ENCODE measurements at regions not wholly inside any gene's neighbourhood (a gene's known extent, or its start where the extent isn't known, plus 50 kb on each side); places are given as distances from the start of the nearest gene placed in this dataset.
"Not testable (repeated sequence)": the region's sequence is repeated elsewhere in the genome, so short reads cannot be mapped to it uniquely, and the experiment has no call there.

DNA sequence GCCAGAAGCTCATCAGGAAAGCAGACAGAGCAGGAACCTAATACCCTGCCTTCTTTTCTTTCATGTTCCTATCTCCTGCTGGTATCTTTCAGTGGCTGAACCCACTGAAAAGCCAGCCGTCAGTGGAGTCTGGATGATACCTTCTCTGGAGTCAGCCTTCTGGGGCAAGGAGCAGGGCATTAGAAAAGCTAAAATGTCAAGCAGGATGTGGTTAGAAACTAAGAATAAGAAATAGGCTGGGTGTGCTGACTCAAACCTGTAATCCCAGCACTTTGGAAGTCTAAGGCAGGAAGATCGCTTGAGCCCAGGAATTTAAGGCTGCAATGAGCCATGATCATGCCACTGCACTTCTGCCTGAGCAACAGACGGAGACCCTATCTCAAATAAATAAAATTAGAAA, 642.0 kb upstream of the FSHR start:
- Mint-ChIP-seq H3K27me3 (no peaks in the 10 kb centered on the region), H3K36me3 (no peaks in the 10 kb centered on the region), H3K4me1 (ENCODE audit: low read depth) (no peaks in the 10 kb centered on the region), H3K4me3 (no peak overlapping the region), H3K9me3 (peaks cover 5% of the 10 kb centered on the region), H3K27ac (no peak overlapping the region)
- POLR2A ChIA-PET = no interaction called here
- intact Hi-C loops (cut with micrococcal nuclease) = no loop called here
- CTCF ChIA-PET = no interaction called here
- DNase-seq = no peak

DNA sequence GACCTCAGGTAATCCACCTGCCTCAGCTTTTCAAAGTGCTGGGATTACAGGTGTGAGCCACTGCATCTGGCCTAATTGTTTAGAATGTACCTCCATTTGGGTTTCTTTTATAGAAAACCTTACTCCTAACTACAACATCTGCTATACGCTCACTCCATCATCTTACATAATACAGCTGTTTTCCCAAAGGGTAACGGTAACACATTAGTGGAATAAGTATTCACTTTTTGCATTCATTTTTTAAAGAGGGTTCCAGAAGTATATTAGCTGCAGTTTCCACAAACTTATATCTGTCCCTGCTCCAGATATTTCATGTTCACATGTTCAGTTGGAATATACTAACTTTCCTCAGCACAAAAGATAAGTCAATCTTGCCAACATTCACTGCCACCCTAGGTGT, 640.1 kb upstream of the FSHR start:
- H3K36me3 Mint-ChIP-seq = no peaks in the 10 kb centered on the region
- no peaks in the 10 kb centered on the region for H3K27me3 Mint-ChIP-seq
- POLR2A ChIA-PET = no interaction called here
- H3K4me1 Mint-ChIP-seq (ENCODE audit: low read depth) = no peaks in the 10 kb centered on the region
- H3K27ac Mint-ChIP-seq = no peak overlapping the region
- CTCF ChIA-PET = no interaction called here
- peaks cover 2% of the 10 kb centered on the region for H3K9me3 Mint-ChIP-seq
- H3K4me3 Mint-ChIP-seq = no peak overlapping the region
- intact Hi-C loops (cut with micrococcal nuclease) = no loop called here
- DNase-seq = no peak

DNA sequence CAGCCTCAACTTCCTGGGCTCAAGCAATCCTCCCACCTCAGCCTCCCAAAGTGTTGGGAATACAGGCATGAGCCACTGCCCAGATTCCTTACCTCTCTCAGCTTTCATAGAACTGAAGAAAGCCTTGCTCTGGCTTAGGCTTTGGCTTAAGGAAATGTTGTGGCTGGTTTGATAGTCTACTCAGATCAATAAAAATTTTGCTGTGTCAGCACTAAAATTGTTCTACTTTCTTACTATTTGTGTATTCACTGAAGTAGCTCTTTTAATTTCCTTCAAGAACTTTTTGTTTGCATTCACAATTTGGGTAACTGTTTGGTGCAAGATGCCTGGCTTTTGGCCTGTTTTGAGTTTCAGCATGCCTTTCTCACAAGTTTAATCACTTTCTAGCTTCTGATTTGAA, 634.0 kb upstream of the FSHR start:
- no peak for DNase-seq
- H3K36me3 Mint-ChIP-seq = no peaks in the 10 kb centered on the region
- intact Hi-C loops (cut with micrococcal nuclease) = no loop called here
- no peak overlapping the region for H3K27ac Mint-ChIP-seq
- peaks cover 2% of the 10 kb centered on the region for H3K9me3 Mint-ChIP-seq
- no peaks in the 10 kb centered on the region for H3K4me1 Mint-ChIP-seq (ENCODE audit: low read depth)
- ChIA-PET CTCF (no interaction called here), POLR2A (no interaction called here)
- H3K27me3 Mint-ChIP-seq = no peaks in the 10 kb centered on the region
- no peak overlapping the region for H3K4me3 Mint-ChIP-seq

DNA sequence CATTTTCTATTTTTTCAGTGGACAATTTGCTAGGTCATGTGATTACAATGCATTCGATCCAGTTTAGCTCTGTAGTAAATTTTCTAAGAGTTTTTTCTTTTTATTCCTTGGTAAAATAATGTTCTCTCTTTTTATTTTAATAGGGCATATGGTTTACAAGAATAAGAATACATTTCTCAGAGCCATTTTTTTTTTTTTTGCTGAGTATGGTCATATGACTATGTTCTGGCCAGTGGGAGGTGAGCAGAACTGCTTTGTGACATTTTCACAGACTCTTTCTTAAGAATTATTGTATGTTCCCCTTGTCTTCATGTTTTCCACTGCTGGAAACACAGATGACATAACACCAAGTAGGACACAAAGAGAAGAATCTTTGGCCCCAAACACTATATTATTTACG, 626.6 kb upstream of the FSHR start:
- intact Hi-C loops (cut with micrococcal nuclease) = no loop called here
- Mint-ChIP-seq H3K36me3 (no peaks in the 10 kb centered on the region), H3K9me3 (peaks cover 12% of the 10 kb centered on the region), H3K4me1 (ENCODE audit: low read depth) (no peaks in the 10 kb centered on the region), H3K4me3 (no peak overlapping the region), H3K27ac (no peak overlapping the region), H3K27me3 (no peaks in the 10 kb centered on the region)
- POLR2A ChIA-PET = no interaction called here
- CTCF ChIA-PET = no interaction called here
- DNase-seq = no peak

DNA sequence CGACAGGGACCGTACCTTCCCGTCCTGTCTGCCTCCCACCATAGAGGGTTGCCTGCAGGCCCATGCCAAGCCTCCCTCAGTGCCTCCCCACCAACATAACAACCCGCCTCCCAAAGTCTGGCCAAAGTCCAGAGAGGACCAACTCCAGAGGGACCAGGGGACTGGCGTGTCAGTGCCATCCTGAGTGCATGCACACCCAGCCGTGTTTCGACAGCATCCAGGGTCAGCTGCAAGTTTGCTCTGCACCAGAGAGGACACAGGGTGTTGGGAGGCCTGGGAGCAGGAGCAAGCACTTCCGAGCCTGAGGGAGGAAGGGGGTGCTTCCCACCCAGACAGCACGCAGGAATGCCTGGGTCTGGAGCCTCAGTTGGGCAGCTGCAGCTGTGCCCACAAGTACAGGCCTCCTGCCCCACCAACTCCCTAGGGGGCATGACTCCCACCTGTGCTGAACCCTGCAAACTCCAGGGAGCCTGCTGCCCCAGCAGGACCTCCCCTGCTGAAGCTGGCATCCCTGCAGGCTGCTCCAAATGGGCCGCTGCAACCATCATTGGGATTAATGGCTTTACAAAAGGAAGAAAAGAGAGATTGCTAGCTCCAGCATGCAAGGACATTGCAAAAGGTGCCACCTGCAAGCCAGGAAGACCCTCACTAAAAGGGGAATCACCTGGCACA, 618.1 kb upstream of the FSHR start:
- POLR2A ChIA-PET = no interaction called here
- Mint-ChIP-seq H3K27me3 (no peaks in the 10 kb centered on the region), H3K9me3 (no peaks in the 10 kb centered on the region), H3K27ac (no peak overlapping the region), H3K4me1 (ENCODE audit: low read depth) (no peaks in the 10 kb centered on the region), H3K36me3 (no peaks in the 10 kb centered on the region), H3K4me3 (no peak overlapping the region)
- CTCF ChIA-PET = no interaction called here
- intact Hi-C loops (cut with micrococcal nuclease) = loop anchor here (10.0 kb wide), 1 partner anchor 372 kb away; no protein-coding TSS in a partner anchor
- no peak for DNase-seq

DNA sequence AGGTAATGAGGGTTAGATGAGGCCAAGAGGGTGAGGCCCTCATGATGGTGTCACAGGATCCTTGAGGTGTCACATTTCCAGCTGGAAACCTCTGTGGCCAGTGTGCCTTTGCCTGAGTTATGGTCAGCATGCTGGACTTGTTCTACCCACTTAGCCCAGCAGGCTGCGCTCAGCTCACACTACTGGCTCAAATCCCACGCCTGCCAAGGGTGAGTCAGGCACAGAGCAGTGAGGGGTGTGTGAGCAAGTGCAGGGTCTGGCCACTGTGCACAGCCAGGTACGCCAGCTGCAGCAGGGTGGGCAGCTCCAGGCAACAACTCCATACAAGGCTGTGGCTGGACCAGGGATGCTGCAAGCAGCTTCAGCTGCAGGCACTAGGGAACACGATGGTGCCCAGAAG, 616.6 kb upstream of the FSHR start:
- CTCF ChIA-PET = interaction anchor here (0.5 kb wide), 1 partner anchor 374 kb away, joined by 3 read pairs; no protein-coding TSS in a partner anchor

DNA sequence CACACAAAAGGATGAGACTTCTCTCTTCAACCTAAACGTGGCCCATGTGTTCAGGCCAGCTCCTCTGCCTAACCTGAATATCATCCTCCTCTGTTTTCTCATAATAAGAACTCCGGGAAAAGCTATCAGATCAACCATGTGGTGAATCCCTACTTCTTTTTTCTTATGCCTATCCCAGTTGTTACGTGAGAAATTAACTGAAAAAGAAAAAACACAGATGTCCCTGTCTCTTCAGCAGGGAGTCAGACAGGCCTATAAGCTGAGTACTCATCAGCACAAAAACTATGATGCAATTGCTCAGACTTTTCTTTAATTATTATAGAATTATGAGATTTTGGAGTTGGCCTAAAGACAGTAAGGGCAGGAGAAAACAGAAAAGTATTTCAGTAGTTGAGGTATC, 613.0 kb upstream of the FSHR start:
- ChIA-PET POLR2A (no interaction called here), CTCF (no interaction called here)
- H3K9me3 Mint-ChIP-seq = peaks cover 2% of the 10 kb centered on the region
- DNase-seq = no peak
- no peaks in the 10 kb centered on the region for H3K4me1 Mint-ChIP-seq (ENCODE audit: low read depth)
- no peak overlapping the region for H3K4me3 Mint-ChIP-seq
- no peaks in the 10 kb centered on the region for H3K36me3 Mint-ChIP-seq
- intact Hi-C loops (cut with micrococcal nuclease) = no loop called here
- no peak overlapping the region for H3K27ac Mint-ChIP-seq
- no peaks in the 10 kb centered on the region for H3K27me3 Mint-ChIP-seq

More for the DNA sequence above, 616.6 kb upstream of the FSHR start:
- Mint-ChIP-seq H3K27ac (no peak overlapping the region), H3K4me3 (no peak overlapping the region), H3K27me3 (no peaks in the 10 kb centered on the region), H3K4me1 (ENCODE audit: low read depth) (no peaks in the 10 kb centered on the region), H3K36me3 (no peaks in the 10 kb centered on the region), H3K9me3 (no peaks in the 10 kb centered on the region)
- intact Hi-C loops (cut with micrococcal nuclease) = loop anchor here (10.0 kb wide), 1 partner anchor 374 kb away; no protein-coding TSS in a partner anchor
- POLR2A ChIA-PET = no interaction called here
- no peak for DNase-seq

DNA sequence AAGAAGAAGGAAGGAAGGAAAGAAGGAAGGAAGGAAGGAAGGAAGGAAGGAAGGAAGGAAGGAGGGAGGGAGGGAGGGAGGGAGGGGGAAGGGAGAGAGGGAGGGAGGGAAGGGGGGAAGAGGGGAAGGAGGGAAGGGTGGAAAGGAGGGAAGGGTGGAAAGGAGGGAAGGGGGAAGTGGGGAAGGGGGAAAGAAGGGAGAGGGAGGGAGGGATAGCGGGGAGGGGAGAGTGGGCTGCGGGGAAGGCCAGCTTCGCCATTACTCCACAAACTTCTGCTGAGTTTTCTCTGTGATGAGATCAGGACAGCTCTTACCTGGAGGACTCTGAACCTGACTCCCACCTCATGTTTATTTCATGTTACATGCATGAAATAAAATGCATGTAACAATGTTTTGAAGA, 601.5 kb upstream of the FSHR start:
- POLR2A ChIA-PET = no interaction called here
- H3K9me3 Mint-ChIP-seq = no peaks in the 10 kb centered on the region

DNA sequence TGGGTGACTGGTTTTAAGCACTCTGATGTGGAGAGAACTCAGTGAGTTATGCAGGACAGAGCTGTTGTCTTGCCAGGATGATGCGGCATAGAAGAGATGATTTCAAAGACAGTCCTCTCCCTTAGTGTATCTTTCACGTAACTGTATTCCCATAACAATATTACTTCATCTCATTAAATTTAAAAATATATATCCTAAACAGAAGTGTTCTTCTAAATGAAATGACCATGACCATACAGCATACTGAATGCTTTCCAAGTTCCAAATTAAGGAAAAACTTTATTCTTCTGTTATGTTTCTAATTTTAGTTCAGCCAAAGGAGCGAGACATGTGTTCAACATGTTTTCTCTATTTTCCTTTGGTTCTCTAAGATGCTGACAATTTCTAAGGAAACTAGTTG, 600.1 kb upstream of the FSHR start:
- Mint-ChIP-seq H3K36me3 (no peaks in the 10 kb centered on the region), H3K9me3 (no peaks in the 10 kb centered on the region), H3K27ac (no peak overlapping the region), H3K4me1 (ENCODE audit: low read depth) (no peaks in the 10 kb centered on the region), H3K27me3 (no peaks in the 10 kb centered on the region), H3K4me3 (no peak overlapping the region)
- CTCF ChIA-PET = no interaction called here
- intact Hi-C loops (cut with micrococcal nuclease) = no loop called here
- POLR2A ChIA-PET = no interaction called here
- no peak for DNase-seq

More for the DNA sequence above, 601.5 kb upstream of the FSHR start:
- no peaks in the 10 kb centered on the region for H3K36me3 Mint-ChIP-seq
- intact Hi-C loops (cut with micrococcal nuclease) = no loop called here
- CTCF ChIA-PET = no interaction called here
- H3K4me1 Mint-ChIP-seq (ENCODE audit: low read depth) = no peaks in the 10 kb centered on the region
- H3K27ac Mint-ChIP-seq = no peak overlapping the region
- no peak overlapping the region for H3K4me3 Mint-ChIP-seq
- no peak for DNase-seq
- no peaks in the 10 kb centered on the region for H3K27me3 Mint-ChIP-seq

DNA sequence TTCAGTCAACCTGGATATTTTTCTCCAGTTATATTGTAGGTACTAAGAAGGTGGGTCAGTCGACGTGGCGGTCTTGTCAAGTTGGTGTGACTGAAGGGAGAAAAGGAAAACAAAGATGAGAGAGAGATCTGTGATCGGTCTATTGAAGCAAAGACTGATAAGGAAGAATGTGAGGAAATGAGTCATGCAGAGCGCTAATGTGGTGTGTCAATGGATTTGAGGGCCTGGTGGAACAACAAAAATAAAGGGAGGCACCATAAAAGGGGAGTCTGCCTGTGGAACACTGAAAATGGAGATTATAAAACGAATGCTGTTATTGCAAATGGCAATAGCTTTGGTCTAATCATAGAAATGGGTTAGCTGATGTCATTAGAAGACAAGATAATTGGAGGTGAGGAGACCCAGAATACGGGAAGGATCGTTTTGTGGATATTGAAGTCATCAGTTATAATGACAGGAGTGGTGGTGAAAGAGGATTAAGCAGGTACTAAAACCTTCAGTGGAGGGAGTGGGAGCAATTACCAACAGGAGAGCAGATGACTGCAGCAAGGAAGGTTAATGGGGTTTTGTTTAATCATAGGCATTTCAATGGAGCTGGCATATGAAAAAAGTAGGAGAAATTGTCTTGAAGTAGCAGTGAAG, 599.1 kb upstream of the FSHR start:
- ChIA-PET CTCF (no interaction called here), POLR2A (no interaction called here)
- no peak for DNase-seq
- H3K4me3 Mint-ChIP-seq = no peak overlapping the region
- no peaks in the 10 kb centered on the region for H3K4me1 Mint-ChIP-seq (ENCODE audit: low read depth)
- H3K27ac Mint-ChIP-seq = no peak overlapping the region
- intact Hi-C loops (cut with micrococcal nuclease) = no loop called here
- H3K36me3 Mint-ChIP-seq = no peaks in the 10 kb centered on the region
- no peaks in the 10 kb centered on the region for H3K9me3 Mint-ChIP-seq
- no peaks in the 10 kb centered on the region for H3K27me3 Mint-ChIP-seq

DNA sequence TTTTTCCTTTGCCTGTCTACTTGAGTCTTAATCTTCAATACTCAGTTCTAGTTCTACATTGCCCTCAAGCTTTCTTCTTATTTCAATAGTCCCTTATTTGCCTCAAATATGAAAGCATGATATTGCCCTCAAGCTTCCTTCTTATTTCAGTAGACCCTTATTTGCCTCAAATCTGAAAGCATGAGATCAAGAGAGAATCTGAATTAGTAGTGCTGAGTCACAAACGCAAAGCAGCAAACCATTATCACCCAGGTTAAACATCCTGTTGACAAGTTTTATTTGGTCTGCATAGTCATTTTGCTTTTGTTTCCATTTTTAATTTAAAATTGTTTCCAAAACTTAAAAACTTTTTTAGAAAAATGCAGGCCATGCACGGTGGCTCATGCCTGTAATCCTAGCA, 583.3 kb upstream of the FSHR start:
- intact Hi-C loops (cut with micrococcal nuclease) = no loop called here
- POLR2A ChIA-PET = no interaction called here
- H3K27ac Mint-ChIP-seq = no peak overlapping the region
- no peaks in the 10 kb centered on the region for H3K27me3 Mint-ChIP-seq
- no peak overlapping the region for H3K4me3 Mint-ChIP-seq
- CTCF ChIA-PET = no interaction called here
- peaks cover 11% of the 10 kb centered on the region for H3K9me3 Mint-ChIP-seq
- no peaks in the 10 kb centered on the region for H3K4me1 Mint-ChIP-seq (ENCODE audit: low read depth)
- DNase-seq = no peak
- H3K36me3 Mint-ChIP-seq = no peaks in the 10 kb centered on the region

DNA sequence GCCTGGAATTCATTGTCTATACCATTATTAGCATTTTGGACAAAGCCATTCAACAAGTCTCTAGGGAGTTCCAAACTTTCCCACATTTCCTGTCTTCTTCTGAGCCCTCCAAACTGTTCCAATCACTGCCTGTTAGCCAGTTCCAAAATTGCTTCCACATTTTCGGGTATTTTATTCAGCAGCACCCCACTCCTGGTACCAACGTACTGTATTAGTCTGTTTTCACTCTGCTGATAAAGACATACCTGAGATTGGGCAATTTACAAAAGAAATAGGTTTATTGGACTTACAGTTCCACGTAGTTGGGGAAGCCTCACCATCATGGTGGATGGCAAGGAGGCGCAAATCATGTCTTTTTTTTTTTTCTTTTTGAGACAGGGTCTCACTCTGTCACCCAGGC, 578.6 kb upstream of the FSHR start:
- POLR2A ChIA-PET; H3K27me3 Mint-ChIP-seq; H3K27ac Mint-ChIP-seq; intact Hi-C loops (cut with micrococcal nuclease); H3K4me3 Mint-ChIP-seq; H3K4me1 Mint-ChIP-seq (ENCODE audit: low read depth); CTCF ChIA-PET; H3K36me3 Mint-ChIP-seq; DNase-seq: not testable (repeated sequence)
- peaks cover 22% of the 10 kb centered on the region for H3K9me3 Mint-ChIP-seq

DNA sequence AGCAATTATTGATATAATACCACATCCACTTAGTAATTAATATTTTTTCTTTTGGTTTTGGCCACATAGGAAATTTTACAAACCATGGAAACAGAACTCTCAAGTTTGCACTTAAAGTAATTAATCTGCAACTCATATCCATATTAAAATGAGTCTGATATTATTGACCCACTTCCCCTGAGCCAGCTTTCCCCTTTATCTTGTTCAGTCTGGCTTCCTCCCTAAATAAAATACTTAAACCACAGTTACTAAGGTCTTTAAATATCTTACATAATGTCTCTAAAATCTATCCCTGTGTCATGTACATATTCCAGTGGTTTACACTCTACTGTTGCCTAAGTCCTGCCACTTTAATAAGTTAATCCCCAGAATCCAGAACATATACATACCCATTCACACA, 564.9 kb upstream of the FSHR start:
- Mint-ChIP-seq H3K36me3 (no peaks in the 10 kb centered on the region), H3K27ac (no peak overlapping the region), H3K4me3 (no peak overlapping the region), H3K4me1 (ENCODE audit: low read depth) (no peaks in the 10 kb centered on the region), H3K27me3 (no peaks in the 10 kb centered on the region), H3K9me3 (peaks cover 2% of the 10 kb centered on the region)
- ChIA-PET POLR2A (no interaction called here), CTCF (no interaction called here)
- intact Hi-C loops (cut with micrococcal nuclease) = no loop called here
- DNase-seq = no peak
